ENCODE measurements at regions not wholly inside any gene's neighbourhood (a gene's known extent, or its start where the extent isn't known, plus 50 kb on each side); places are given as distances from the start of the nearest gene placed in this dataset.

DNA sequence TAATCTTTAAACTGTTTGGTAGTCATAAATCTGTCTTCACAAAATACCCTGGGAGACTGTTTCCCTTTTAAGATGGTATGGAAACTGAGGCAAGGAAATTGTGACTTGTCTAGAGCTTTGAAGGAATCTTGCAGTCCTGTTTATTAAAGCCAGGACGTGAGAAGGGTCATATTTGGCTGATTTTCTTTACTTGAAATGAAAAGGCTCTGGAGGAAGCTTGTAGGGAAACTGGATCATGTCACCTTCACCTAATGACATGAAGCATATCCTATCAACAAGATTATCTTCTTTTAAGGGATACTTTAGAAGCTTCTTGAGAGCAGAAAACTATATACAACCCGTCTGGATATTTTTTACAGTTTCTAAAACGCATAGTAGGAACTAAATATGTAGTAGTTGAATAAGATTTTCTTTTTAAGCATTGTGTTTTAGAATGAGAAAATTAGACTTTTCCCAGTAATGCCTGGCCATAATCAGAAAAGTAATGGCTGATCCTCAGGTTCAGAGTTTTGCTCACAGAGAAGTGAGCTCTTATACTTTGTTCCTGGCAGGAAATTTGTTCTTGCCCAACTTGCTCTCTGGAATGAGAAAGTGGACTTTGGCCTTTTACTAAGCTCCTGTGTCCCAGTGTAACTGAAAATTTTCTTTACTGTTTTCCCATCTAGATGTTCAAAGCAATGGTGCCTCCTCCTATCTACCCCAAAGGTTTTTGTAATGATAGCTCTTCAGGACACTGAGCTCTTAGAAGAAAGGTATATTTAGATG is 136.8 kb upstream of the AFF2 start:
- WGBS (ENCODE audit: extremely low coverage, insufficient read length, low lambda C conversion rate), result no CpG with 5 or more reads among the region's 3 CpGs
- H3K9me3 Mint-ChIP-seq, result peaks cover 49 to 53% of the 10 kb centered on the region in 2 experiments
- Histone ChIP-seq H4K5ac (ENCODE audit: insufficient read length, low read depth, low read length) (no peak overlapping the region), H2BK120ac (ENCODE audit: low read depth, low read length, poor library complexity, severe bottlenecking) (no peak overlapping the region), H2BK20ac (ENCODE audit: low read depth, low read length, poor library complexity, severe bottlenecking) (no peak overlapping the region), H3K18ac (ENCODE audit: insufficient read length, low read depth, low read length) (no peak overlapping the region), H2BK5ac (ENCODE audit: insufficient read length, low read length) (no peak overlapping the region), H4K20me1 (ENCODE audit: control insufficient read depth, insufficient read depth, insufficient read length) (no peaks in the 10 kb centered on the region), H4K8ac (replicated peaks; ENCODE audit: insufficient read length, low read depth, low read length) (no peak overlapping the region), H3K79me1 (ENCODE audit: insufficient read depth, low read depth, low read length, poor library complexity, severe bottlenecking) (no peaks in the 10 kb centered on the region), H3K56ac (ENCODE audit: insufficient read length, low read depth, low read length) (no peak overlapping the region), H2BK15ac (ENCODE audit: low read depth, low read length) (no peak overlapping the region), H3K9me3 (ENCODE audit: control insufficient read depth, low read depth, low read length) (peaks cover 26% of the 10 kb centered on the region), H3K79me2 (ENCODE audit: insufficient read depth, low read length) (no peaks in the 10 kb centered on the region), H2AFZ (ENCODE audit: low read length) (no peak overlapping the region), H3K9ac (ENCODE audit: extremely low read depth, insufficient read length, low read length) (no peak overlapping the region), H3K14ac (ENCODE audit: insufficient read depth, low read length) (no peak overlapping the region), H3K4me1 (ENCODE audit: insufficient read depth, low read length) (no peaks in the 10 kb centered on the region), H3K27ac (ENCODE audit: insufficient read length, low read depth, low read length) (no peak overlapping the region), H2BK12ac (ENCODE audit: insufficient read length, low read depth, low read length) (no peak overlapping the region), H3K4me2 (ENCODE audit: insufficient read depth, insufficient read length, low read length) (no peak overlapping the region), H3T11ph (ENCODE audit: low read length) (no peak overlapping the region), H3K27me3 (ENCODE audit: insufficient read depth, low read length) (no peaks in the 10 kb centered on the region), H2AK5ac (ENCODE audit: insufficient read length, low read length) (no peak overlapping the region), H4K91ac (ENCODE audit: insufficient read length, low read depth, low read length) (no peak overlapping the region), H3K23ac (ENCODE audit: insufficient read length, low read depth, low read length) (no peak overlapping the region), H3K23me2 (ENCODE audit: insufficient read length, low read depth, low read length, poor library complexity, severe bottlenecking) (no peaks in the 10 kb centered on the region), H3K4ac (ENCODE audit: low read depth, low read length) (no peak overlapping the region)
- H3K36me3 Mint-ChIP-seq (ENCODE audit: insufficient read depth in 1 of 3, low read depth in 3 of 3), result peaks cover 0 to 3% (median 3%) of the 10 kb centered on the region in 3 experiments; a peak in 3 of 7 replicates
- H3K27me3 Mint-ChIP-seq (ENCODE audit: low read depth), result no peaks in the 10 kb centered on the region
- peaks cover 0 to 4% of the 10 kb centered on the region in 2 experiments; a peak in 2 of 4 replicates for H3K4me1 Mint-ChIP-seq
- H3K4me3 Mint-ChIP-seq, result no peak overlapping the region
- no peak overlapping the region for H3K27ac Mint-ChIP-seq
- DNase-seq, result no peak
- TF ChIP-seq, protein P1, sequence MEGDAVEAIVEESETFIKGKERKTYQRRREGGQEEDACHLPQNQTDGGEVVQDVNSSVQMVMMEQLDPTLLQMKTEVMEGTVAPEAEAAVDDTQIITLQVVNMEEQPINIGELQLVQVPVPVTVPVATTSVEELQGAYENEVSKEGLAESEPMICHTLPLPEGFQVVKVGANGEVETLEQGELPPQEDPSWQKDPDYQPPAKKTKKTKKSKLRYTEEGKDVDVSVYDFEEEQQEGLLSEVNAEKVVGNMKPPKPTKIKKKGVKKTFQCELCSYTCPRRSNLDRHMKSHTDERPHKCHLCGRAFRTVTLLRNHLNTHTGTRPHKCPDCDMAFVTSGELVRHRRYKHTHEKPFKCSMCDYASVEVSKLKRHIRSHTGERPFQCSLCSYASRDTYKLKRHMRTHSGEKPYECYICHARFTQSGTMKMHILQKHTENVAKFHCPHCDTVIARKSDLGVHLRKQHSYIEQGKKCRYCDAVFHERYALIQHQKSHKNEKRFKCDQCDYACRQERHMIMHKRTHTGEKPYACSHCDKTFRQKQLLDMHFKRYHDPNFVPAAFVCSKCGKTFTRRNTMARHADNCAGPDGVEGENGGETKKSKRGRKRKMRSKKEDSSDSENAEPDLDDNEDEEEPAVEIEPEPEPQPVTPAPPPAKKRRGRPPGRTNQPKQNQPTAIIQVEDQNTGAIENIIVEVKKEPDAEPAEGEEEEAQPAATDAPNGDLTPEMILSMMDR (conservative IDR thresholded peaks at IDR 0.05), result no peak
